ENCODE measurements at regions not wholly inside any gene's neighbourhood (a gene's known extent, or its start where the extent isn't known, plus 50 kb on each side); places are given as distances from the start of the nearest gene placed in this dataset.

DNA sequence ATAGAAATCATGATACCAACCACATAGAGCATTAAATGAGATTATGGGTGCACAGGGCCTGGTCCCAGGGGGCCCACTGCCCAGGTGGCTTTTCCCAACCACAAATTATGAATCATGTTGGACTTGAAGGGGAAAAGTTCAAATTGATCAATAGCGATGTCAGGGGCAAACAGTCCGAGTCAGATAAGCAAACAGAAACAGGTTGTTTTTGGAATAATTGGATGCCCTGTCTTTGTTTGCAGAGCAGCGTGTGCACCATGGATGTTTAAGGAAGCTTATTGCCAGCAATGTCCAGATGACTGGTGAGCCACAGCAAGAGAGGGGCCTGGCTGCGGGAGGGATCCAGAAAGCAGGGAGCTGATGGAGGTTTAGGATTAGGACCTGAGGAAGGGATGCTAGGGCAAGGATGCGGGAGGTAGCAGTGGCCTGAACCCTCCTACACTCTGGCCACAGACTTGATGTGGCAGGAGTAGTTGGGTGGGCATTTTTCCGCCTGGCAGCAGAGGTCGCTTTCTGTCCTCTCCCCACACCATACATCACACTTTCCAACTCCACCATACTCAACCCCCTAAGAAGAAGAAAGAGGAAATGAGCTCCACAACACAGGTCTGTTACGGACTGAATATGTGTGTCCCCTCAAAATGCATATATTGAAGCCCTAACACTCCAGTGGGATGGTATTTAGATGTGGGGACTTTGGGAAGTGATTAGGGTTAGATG lies 266.4 kb upstream of the RPL38 start:
- ATAC-seq (no peak), DNase-seq (no peak)
- intact Hi-C loops (cut with DNase I) = no loop called here
- no peaks in the 10 kb centered on the region for H3K9me3 ChIP-seq
- TF ChIP-seq POLR2A (IDR thresholded peaks at IDR 0.05) (no peak), CTCF (IDR thresholded peaks at IDR 0.05) (no peak)
- H3K27ac ChIP-seq = no peak overlapping the region
- no peaks in the 10 kb centered on the region for H3K4me1 ChIP-seq
- no peak overlapping the region for H3K4me3 ChIP-seq
- H3K36me3 ChIP-seq = no peaks in the 10 kb centered on the region
- WGBS, 4 donors = 88 to 92% (median 91%) methylated on average over 8 of the region's 8 CpGs
- peaks cover 0 to 8% (median 2%) of the 10 kb centered on the region in 9 donors for H3K27me3 ChIP-seq

GRCh38 chr17:73938706-73939105 lies 264.8 kb upstream of the RPL38 start:
- 87 to 100% (median 94%) methylated on average over 2 of the region's 2 CpGs for WGBS, 4 donors
- no peak for TF ChIP-seq POLR2A (IDR thresholded peaks at IDR 0.05)
- TF ChIP-seq CTCF (IDR thresholded peaks at IDR 0.05) = no peak
- Histone ChIP-seq H3K27me3 (peaks cover 0 to 12% (median 3%) of the 10 kb centered on the region in 9 donors), H3K27ac (no peak overlapping the region), H3K9me3 (no peaks in the 10 kb centered on the region), H3K4me3 (no peak overlapping the region), H3K36me3 (no peaks in the 10 kb centered on the region), H3K4me1 (no peaks in the 10 kb centered on the region)
- intact Hi-C loops (cut with DNase I) = no loop called here
- ATAC-seq (no peak), DNase-seq (no peak)

DNA sequence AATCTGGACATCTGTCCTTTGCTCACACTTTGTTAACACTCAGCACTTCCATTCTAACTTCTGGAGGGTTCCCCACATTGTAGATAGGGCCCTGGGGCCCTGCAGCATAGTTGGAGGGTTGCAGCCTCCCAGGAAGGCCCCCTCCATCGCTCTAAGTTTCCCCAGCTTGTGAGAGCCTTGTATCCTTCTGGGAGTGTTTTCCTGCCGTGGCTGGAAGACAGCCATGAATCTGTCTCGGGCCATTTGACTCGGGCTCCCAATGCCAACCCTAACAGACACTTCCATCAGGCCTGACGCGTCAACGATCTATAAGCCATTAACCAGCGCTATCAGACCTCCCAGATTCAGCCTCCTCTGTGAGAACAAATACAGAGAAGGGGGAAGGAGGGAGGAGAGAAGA lies 263.7 kb upstream of the RPL38 start:
- no peak for DNase-seq
- Histone ChIP-seq H3K4me3 (no peak overlapping the region), H3K27me3 (peaks cover 0 to 15% (median 3%) of the 10 kb centered on the region in 9 donors), H3K36me3 (no peaks in the 10 kb centered on the region), H3K9me3 (no peaks in the 10 kb centered on the region), H3K27ac (no peak overlapping the region), H3K4me1 (no peaks in the 10 kb centered on the region)
- WGBS, 4 donors = 31 to 48% (median 40%) methylated on average over 8 of the region's 8 CpGs
- TF ChIP-seq CTCF (IDR thresholded peaks at IDR 0.05) = no peak
- no peak for TF ChIP-seq POLR2A (IDR thresholded peaks at IDR 0.05)
- no peak for ATAC-seq
- intact Hi-C loops (cut with DNase I) = loop anchor here in 1 of 10 donors (10.0 kb wide), 1 partner anchor 505 kb away; no protein-coding TSS in a partner anchor

- intact Hi-C loops (cut with DNase I) = loop anchor here in 1 of 10 donors (10.0 kb wide), 1 partner anchor 506 kb away; no protein-coding TSS in a partner anchor
- no peaks in the 10 kb centered on the region for H3K36me3 ChIP-seq
- WGBS, 4 donors = 57 to 68% (median 64%) methylated on average over 3 of the region's 3 CpGs
- no peaks in the 10 kb centered on the region for H3K9me3 ChIP-seq
- DNase-seq (no peak), ATAC-seq (no peak)
- H3K4me3 ChIP-seq = no peak overlapping the region
- H3K27me3 ChIP-seq = peaks cover 0 to 19% (median 5%) of the 10 kb centered on the region in 9 donors
- no peaks in the 10 kb centered on the region for H3K4me1 ChIP-seq
- TF ChIP-seq POLR2A (IDR thresholded peaks at IDR 0.05) (no peak), CTCF (IDR thresholded peaks at IDR 0.05) (no peak)
- H3K27ac ChIP-seq = no peak overlapping the region
These were observed 263.0 kb upstream of the RPL38 start for GRCh38 chr17:73940511-73940910.
